ENCODE measurements at regions not wholly inside any gene's neighbourhood (a gene's known extent, or its start where the extent isn't known, plus 50 kb on each side); places are given as distances from the start of the nearest gene placed in this dataset.

DNA sequence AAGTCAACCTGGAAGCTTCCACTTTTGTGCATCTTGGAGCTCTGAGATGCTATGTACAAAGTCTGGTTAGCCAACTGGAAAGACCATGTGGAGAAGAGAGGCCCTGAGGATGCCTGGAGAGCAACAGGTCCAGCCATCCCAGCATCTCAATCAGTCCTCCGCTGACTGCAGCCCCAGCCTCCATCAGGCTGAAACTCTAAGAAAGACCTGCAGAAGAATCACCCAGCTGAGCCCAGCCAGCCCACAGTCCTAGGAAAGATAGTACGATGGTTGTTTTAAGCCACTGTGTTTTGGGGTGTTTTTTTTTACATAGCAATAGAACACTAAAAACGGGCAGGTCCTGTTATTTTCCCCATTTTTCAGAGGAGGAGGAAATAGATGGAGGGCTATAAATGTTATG is 84.0 kb downstream of the NCR2 start:
- Histone ChIP-seq H3K36me3 (ENCODE audit: control insufficient read depth, insufficient read depth, low read length) (no peaks in the 10 kb centered on the region), H3K9me3 (ENCODE audit: control insufficient read depth, insufficient read depth, low read depth, low read length) (peaks cover 3% of the 10 kb centered on the region; the same call in 1 of the 2 replicates), H3K4me3 (ENCODE audit: low read depth in 2 of 2, low read length in 2 of 2) (no peak overlapping the region), H3K4me1 (ENCODE audit: control insufficient read depth, insufficient read depth, low read length) (no peaks in the 10 kb centered on the region), H3K27me3 (ENCODE audit: control insufficient read depth, insufficient read depth, low read length) (peaks cover 24% of the 10 kb centered on the region), H3K27ac (ENCODE audit: low read length) (no peak overlapping the region)
- in situ Hi-C loops (cut with HindIII; ENCODE audit: low pct_unique_long_range_greater_than_20kb, low sequenced_read_pairs): no loop called here
- ChIA-PET POLR2A (no interaction called here), CTCF (no interaction called here)
- TF ChIP-seq TCF7L2 (IDR thresholded peaks at IDR 0.05; ENCODE audit: low read depth, low read length) (no peak), SIN3A (IDR thresholded peaks at IDR 0.05; ENCODE audit: borderline replicate concordance, insufficient read depth, low read depth, low read length) (no peak), POLR2AphosphoS5 (IDR thresholded peaks at IDR 0.05; ENCODE audit: low read depth, low read length) (no peak)
- TF ChIP-seq, protein P1, sequence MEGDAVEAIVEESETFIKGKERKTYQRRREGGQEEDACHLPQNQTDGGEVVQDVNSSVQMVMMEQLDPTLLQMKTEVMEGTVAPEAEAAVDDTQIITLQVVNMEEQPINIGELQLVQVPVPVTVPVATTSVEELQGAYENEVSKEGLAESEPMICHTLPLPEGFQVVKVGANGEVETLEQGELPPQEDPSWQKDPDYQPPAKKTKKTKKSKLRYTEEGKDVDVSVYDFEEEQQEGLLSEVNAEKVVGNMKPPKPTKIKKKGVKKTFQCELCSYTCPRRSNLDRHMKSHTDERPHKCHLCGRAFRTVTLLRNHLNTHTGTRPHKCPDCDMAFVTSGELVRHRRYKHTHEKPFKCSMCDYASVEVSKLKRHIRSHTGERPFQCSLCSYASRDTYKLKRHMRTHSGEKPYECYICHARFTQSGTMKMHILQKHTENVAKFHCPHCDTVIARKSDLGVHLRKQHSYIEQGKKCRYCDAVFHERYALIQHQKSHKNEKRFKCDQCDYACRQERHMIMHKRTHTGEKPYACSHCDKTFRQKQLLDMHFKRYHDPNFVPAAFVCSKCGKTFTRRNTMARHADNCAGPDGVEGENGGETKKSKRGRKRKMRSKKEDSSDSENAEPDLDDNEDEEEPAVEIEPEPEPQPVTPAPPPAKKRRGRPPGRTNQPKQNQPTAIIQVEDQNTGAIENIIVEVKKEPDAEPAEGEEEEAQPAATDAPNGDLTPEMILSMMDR (IDR thresholded peaks at IDR 0.05): no peak
- TF ChIP-seq, protein P2, sequence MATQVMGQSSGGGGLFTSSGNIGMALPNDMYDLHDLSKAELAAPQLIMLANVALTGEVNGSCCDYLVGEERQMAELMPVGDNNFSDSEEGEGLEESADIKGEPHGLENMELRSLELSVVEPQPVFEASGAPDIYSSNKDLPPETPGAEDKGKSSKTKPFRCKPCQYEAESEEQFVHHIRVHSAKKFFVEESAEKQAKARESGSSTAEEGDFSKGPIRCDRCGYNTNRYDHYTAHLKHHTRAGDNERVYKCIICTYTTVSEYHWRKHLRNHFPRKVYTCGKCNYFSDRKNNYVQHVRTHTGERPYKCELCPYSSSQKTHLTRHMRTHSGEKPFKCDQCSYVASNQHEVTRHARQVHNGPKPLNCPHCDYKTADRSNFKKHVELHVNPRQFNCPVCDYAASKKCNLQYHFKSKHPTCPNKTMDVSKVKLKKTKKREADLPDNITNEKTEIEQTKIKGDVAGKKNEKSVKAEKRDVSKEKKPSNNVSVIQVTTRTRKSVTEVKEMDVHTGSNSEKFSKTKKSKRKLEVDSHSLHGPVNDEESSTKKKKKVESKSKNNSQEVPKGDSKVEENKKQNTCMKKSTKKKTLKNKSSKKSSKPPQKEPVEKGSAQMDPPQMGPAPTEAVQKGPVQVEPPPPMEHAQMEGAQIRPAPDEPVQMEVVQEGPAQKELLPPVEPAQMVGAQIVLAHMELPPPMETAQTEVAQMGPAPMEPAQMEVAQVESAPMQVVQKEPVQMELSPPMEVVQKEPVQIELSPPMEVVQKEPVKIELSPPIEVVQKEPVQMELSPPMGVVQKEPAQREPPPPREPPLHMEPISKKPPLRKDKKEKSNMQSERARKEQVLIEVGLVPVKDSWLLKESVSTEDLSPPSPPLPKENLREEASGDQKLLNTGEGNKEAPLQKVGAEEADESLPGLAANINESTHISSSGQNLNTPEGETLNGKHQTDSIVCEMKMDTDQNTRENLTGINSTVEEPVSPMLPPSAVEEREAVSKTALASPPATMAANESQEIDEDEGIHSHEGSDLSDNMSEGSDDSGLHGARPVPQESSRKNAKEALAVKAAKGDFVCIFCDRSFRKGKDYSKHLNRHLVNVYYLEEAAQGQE (IDR thresholded peaks at IDR 0.05; ENCODE audit: insufficient read depth in 1 of 2, low read depth in 2 of 2, low read length in 1 of 2): no peak
- intact Hi-C loops (cut with micrococcal nuclease; ENCODE audit: unreplicated experiment): no loop called here
- DNase-seq (ENCODE audit: low read depth, low spot score) (no peak), ATAC-seq (no peak)
- BruUV-seq (replicated peaks): no TSS peak

DNA sequence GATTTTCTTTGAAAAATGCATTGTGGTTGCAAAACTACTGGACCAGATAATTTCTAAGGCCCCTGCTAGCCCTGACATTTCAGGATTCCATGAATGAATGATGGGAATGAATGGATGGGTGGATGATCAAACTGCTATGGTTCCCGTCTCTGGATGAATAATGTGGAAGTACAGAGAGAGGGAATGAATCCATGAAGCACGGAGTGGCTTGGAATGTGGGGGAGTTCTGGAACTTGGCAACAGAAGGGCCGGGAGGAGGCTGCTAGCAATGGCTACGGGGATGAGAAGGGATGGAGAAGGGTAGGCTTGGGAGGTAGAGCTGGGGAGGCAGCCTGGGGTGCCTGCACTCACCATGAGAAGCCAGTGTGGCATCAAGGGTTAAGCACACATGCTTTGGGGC is 84.8 kb downstream of the NCR2 start:
- ATAC-seq (no peak), DNase-seq (ENCODE audit: low read depth, low spot score) (no peak)
- H3K27me3 ChIP-seq (ENCODE audit: control insufficient read depth, insufficient read depth, low read length): peaks cover 24% of the 10 kb centered on the region
- intact Hi-C loops (cut with micrococcal nuclease; ENCODE audit: unreplicated experiment) (loop anchor here (10.0 kb wide), 1 partner anchor 265 kb away; no protein-coding TSS in a partner anchor), in situ Hi-C loops (cut with HindIII; ENCODE audit: low pct_unique_long_range_greater_than_20kb, low sequenced_read_pairs) (no loop called here)
- H3K9me3 ChIP-seq (ENCODE audit: control insufficient read depth, insufficient read depth, low read depth, low read length): peaks cover 3% of the 10 kb centered on the region; the same call in 1 of the 2 replicates
- H3K4me1 ChIP-seq (ENCODE audit: control insufficient read depth, insufficient read depth, low read length): no peaks in the 10 kb centered on the region
- ChIA-PET POLR2A (no interaction called here), CTCF (no interaction called here)
- H3K27ac ChIP-seq (ENCODE audit: low read length): no peak overlapping the region
- H3K4me3 ChIP-seq (ENCODE audit: low read depth in 2 of 2, low read length in 2 of 2): no peak overlapping the region
- no peaks in the 10 kb centered on the region for H3K36me3 ChIP-seq (ENCODE audit: control insufficient read depth, insufficient read depth, low read length)
- TF ChIP-seq SIN3A (IDR thresholded peaks at IDR 0.05; ENCODE audit: borderline replicate concordance, insufficient read depth, low read depth, low read length): no peak
- no peak for TF ChIP-seq POLR2AphosphoS5 (IDR thresholded peaks at IDR 0.05; ENCODE audit: low read depth, low read length)
- TF ChIP-seq TCF7L2 (IDR thresholded peaks at IDR 0.05; ENCODE audit: low read depth, low read length): no peak
- TF ChIP-seq, protein P2 (IDR thresholded peaks at IDR 0.05; ENCODE audit: insufficient read depth in 1 of 2, low read depth in 2 of 2, low read length in 1 of 2): no peak
- TF ChIP-seq, protein P1 (IDR thresholded peaks at IDR 0.05): no peak
- no TSS peak for BruUV-seq (replicated peaks)

Measured in Panc1 (cell line).